Panc1 (cell line): ENCODE measurements at regions not wholly inside any gene's neighbourhood (a gene's known extent, or its start where the extent isn't known, plus 50 kb on each side); places are given as distances from the start of the nearest gene placed in this dataset.

Source experiments
- ATAC-seq: fragments of 200-7000 bp; cut with Tn5 transposase; 2 replicates; pipeline ENCODE4 v1.9.1; 2020; ENCODE audit warnings: mild to moderate bottlenecking, moderate library complexity
- BruUV-seq: library from RNA; stranded (reverse); fragments of 400-500 nt; replicated peaks from 2 replicates; lab custom pipeline; 2021; lab: Mats Ljungman, UMichigan
- CTCF ChIA-PET: fragments of 300-600 bp; sonication (Branson Sonifier 250); formaldehyde crosslinking; loops from one replicate; lab custom pipeline; 2022; ENCODE audit warnings: antibody characterized with exemption; lab: Charles Lee
- POLR2A ChIA-PET: fragments of 300-600 bp; sonication (Branson Sonifier 250); formaldehyde crosslinking; loops from one replicate; lab custom pipeline; 2022; ENCODE audit warnings: antibody characterized with exemption; lab: Charles Lee
- DNase-seq: peaks from one replicate; pipeline ENCODE4 v3.0.0-alpha.2; 2010; ENCODE audit warnings: low read depth, low spot score
- H3K27ac ChIP-seq: 2 replicates; pipeline ENCODE4 v1.5.1; 2011; ENCODE audit warnings: mild to moderate bottlenecking, low read length, inconsistent platforms
- H3K27me3 ChIP-seq: fragments of 200-500 bp; sonication (Bioruptor generic); 2 replicates; pipeline ENCODE4 v1.6.0; 2014; ENCODE audit warnings: low read length, inconsistent platforms; ENCODE audit not compliant: control insufficient read depth, insufficient read depth
- H3K36me3 ChIP-seq: fragments of 200-500 bp; sonication (Bioruptor generic); 2 replicates; pipeline ENCODE4 v1.5.1; 2014; ENCODE audit warnings: inconsistent platforms, mild to moderate bottlenecking, low read length, moderate library complexity; ENCODE audit not compliant: control insufficient read depth, insufficient read depth
- H3K4me1 ChIP-seq: 2 replicates; pipeline ENCODE4 v1.5.1; 2011; ENCODE audit warnings: inconsistent platforms, mild to moderate bottlenecking, low read length, moderate library complexity; ENCODE audit not compliant: control insufficient read depth, insufficient read depth
- H3K4me3 ChIP-seq, 2 experiments: 2 replicates each; pipeline ENCODE4 v1.5.1; 2011 to 2012; ENCODE audit warnings: low read depth in 2 of 2, low read length in 2 of 2, mild to moderate bottlenecking in 2 of 2, inconsistent platforms in 1 of 2, moderate library complexity in 1 of 2
- H3K9me3 ChIP-seq: fragments of 200-500 bp; sonication (Bioruptor generic); 2 replicates; pipeline ENCODE4 v1.5.1; 2014; ENCODE audit warnings: low read depth, mild to moderate bottlenecking, inconsistent platforms, low read length, moderate library complexity; ENCODE audit not compliant: control insufficient read depth, insufficient read depth
- POLR2AphosphoS5 ChIP-seq: IDR thresholded peaks from 2 replicates; pipeline ENCODE4 v1.6.1; 2012; ENCODE audit warnings: mild to moderate bottlenecking, low read depth, low read length, moderate library complexity
- SIN3A ChIP-seq: IDR thresholded peaks from 2 replicates; pipeline ENCODE4 v1.6.1; 2012; ENCODE audit warnings: low read depth, mild to moderate bottlenecking, low read length, moderate library complexity, borderline replicate concordance; ENCODE audit not compliant: insufficient read depth
- TCF7L2 ChIP-seq: IDR thresholded peaks from 2 replicates; pipeline ENCODE4 v1.6.1; 2011; ENCODE audit warnings: mild to moderate bottlenecking, low read depth, low read length, inconsistent platforms
- in situ Hi-C: cut with HindIII; loops from 2 replicates; pipeline ENCODE4 v1.10.0; 2016; ENCODE audit warnings: low sequenced_read_pairs, low pct_unique_long_range_greater_than_20kb
- intact Hi-C: fragments of 100-400 bp; cut with micrococcal nuclease; formaldehyde crosslinking; loops from one replicate; pipeline ENCODE4 v1.10.0; 2022; ENCODE audit not compliant: unreplicated experiment
- TF ChIP-seq, protein P1 (sequence below): fragments of 450-650 bp; IDR thresholded peaks from 2 replicates; pipeline ENCODE4 v1.5.1; 2017; ENCODE audit warnings: mild to moderate bottlenecking
- TF ChIP-seq, protein P2 (sequence below), 2 experiments: IDR thresholded peaks; 2 replicates each; pipeline ENCODE4 v1.6.1; 2011 to 2012; ENCODE audit warnings: low read depth in 2 of 2, control low read depth in 1 of 2, low read length in 1 of 2, mild to moderate bottlenecking in 1 of 2, moderate library complexity in 1 of 2; ENCODE audit not compliant: insufficient read depth in 1 of 2

GRCh38 chr2:204046145-204046544, 109.6 kb downstream of the ICOS start:
- in situ Hi-C loops (no loop called here), intact Hi-C loops (no loop called here)
- no TSS peak for BruUV-seq
- no peak for DNase-seq
- H3K4me1 ChIP-seq = no peaks in the 10 kb centered on the region
- no peak for ATAC-seq
- CTCF ChIA-PET = no interaction called here
- POLR2A ChIA-PET = no interaction called here
- no peak overlapping the region for H3K4me3 ChIP-seq
- TF ChIP-seq TCF7L2 (no peak), POLR2AphosphoS5 (no peak), SIN3A (no peak)
- TF ChIP-seq, protein P1, sequence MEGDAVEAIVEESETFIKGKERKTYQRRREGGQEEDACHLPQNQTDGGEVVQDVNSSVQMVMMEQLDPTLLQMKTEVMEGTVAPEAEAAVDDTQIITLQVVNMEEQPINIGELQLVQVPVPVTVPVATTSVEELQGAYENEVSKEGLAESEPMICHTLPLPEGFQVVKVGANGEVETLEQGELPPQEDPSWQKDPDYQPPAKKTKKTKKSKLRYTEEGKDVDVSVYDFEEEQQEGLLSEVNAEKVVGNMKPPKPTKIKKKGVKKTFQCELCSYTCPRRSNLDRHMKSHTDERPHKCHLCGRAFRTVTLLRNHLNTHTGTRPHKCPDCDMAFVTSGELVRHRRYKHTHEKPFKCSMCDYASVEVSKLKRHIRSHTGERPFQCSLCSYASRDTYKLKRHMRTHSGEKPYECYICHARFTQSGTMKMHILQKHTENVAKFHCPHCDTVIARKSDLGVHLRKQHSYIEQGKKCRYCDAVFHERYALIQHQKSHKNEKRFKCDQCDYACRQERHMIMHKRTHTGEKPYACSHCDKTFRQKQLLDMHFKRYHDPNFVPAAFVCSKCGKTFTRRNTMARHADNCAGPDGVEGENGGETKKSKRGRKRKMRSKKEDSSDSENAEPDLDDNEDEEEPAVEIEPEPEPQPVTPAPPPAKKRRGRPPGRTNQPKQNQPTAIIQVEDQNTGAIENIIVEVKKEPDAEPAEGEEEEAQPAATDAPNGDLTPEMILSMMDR = no peak
- TF ChIP-seq, protein P2, sequence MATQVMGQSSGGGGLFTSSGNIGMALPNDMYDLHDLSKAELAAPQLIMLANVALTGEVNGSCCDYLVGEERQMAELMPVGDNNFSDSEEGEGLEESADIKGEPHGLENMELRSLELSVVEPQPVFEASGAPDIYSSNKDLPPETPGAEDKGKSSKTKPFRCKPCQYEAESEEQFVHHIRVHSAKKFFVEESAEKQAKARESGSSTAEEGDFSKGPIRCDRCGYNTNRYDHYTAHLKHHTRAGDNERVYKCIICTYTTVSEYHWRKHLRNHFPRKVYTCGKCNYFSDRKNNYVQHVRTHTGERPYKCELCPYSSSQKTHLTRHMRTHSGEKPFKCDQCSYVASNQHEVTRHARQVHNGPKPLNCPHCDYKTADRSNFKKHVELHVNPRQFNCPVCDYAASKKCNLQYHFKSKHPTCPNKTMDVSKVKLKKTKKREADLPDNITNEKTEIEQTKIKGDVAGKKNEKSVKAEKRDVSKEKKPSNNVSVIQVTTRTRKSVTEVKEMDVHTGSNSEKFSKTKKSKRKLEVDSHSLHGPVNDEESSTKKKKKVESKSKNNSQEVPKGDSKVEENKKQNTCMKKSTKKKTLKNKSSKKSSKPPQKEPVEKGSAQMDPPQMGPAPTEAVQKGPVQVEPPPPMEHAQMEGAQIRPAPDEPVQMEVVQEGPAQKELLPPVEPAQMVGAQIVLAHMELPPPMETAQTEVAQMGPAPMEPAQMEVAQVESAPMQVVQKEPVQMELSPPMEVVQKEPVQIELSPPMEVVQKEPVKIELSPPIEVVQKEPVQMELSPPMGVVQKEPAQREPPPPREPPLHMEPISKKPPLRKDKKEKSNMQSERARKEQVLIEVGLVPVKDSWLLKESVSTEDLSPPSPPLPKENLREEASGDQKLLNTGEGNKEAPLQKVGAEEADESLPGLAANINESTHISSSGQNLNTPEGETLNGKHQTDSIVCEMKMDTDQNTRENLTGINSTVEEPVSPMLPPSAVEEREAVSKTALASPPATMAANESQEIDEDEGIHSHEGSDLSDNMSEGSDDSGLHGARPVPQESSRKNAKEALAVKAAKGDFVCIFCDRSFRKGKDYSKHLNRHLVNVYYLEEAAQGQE (IDR thresholded peaks at IDR 0.05; ENCODE audit: insufficient read depth in 1 of 2, low read depth in 2 of 2, low read length in 1 of 2) = no peak
- peaks cover 2% of the 10 kb centered on the region; the same call in 1 of the 2 replicates for H3K27me3 ChIP-seq
- no peak overlapping the region for H3K27ac ChIP-seq
- H3K36me3 ChIP-seq = no peaks in the 10 kb centered on the region
- H3K9me3 ChIP-seq = no peaks in the 10 kb centered on the region

- ChIA-PET POLR2A (no interaction called here), CTCF (no interaction called here)
- no peaks in the 10 kb centered on the region for H3K4me1 ChIP-seq
- no peaks in the 10 kb centered on the region for H3K9me3 ChIP-seq
- DNase-seq = no peak
- BruUV-seq = no TSS peak
- TF ChIP-seq, protein P2 (IDR thresholded peaks at IDR 0.05; ENCODE audit: insufficient read depth in 1 of 2, low read depth in 2 of 2, low read length in 1 of 2) = no peak
- TF ChIP-seq POLR2AphosphoS5 = no peak
- no peak for TF ChIP-seq SIN3A
- no peak for TF ChIP-seq TCF7L2
- TF ChIP-seq, protein P1 = no peak
- intact Hi-C loops = no loop called here
- H3K36me3 ChIP-seq = no peaks in the 10 kb centered on the region
- peaks cover 4% of the 10 kb centered on the region; the same call in 1 of the 2 replicates for H3K27me3 ChIP-seq
- no peak for ATAC-seq
- H3K4me3 ChIP-seq = no peak overlapping the region
- H3K27ac ChIP-seq = no peak overlapping the region
- in situ Hi-C loops = no loop called here
Observed at GRCh38 chr2:204049635-204050034, 113.1 kb downstream of the ICOS start.
